Glutamatergic neuron (in vitro differentiated cells): ENCODE measurements at regions not wholly inside any gene's neighbourhood (a gene's known extent, or its start where the extent isn't known, plus 50 kb on each side); places are given as distances from the start of the nearest gene placed in this dataset.
"Not testable (repeated sequence)": the region's sequence is repeated elsewhere in the genome, so short reads cannot be mapped to it uniquely, and the experiment has no call there.

Source experiments
- DNase-seq: peaks from one replicate; pipeline ENCODE4 v3.0.0; 2022
- H3K27ac Mint-ChIP-seq: one replicate; pipeline ENCODE4 v1.8.0; 2020; ENCODE audit warnings: mild to moderate bottlenecking, mixed read lengths, inconsistent platforms; ENCODE audit not compliant: unreplicated experiment
- H3K27me3 Mint-ChIP-seq: one replicate; pipeline ENCODE4 v1.8.0; 2020; ENCODE audit warnings: mild to moderate bottlenecking, moderate library complexity, mixed read lengths, inconsistent platforms; ENCODE audit not compliant: unreplicated experiment
- H3K36me3 Mint-ChIP-seq: one replicate; pipeline ENCODE4 v1.8.0; 2020; ENCODE audit warnings: mild to moderate bottlenecking, mixed read lengths, inconsistent platforms; ENCODE audit not compliant: unreplicated experiment
- H3K4me1 Mint-ChIP-seq: one replicate; pipeline ENCODE4 v1.8.0; 2020; ENCODE audit warnings: mild to moderate bottlenecking, low read depth, mixed read lengths, inconsistent platforms; ENCODE audit not compliant: unreplicated experiment
- H3K4me3 Mint-ChIP-seq: one replicate; pipeline ENCODE4 v1.8.0; 2020; ENCODE audit warnings: mild to moderate bottlenecking, mixed read lengths, inconsistent platforms; ENCODE audit not compliant: unreplicated experiment
- H3K9me3 Mint-ChIP-seq: one replicate; pipeline ENCODE4 v1.8.0; 2020; ENCODE audit warnings: mild to moderate bottlenecking, moderate library complexity, mixed read lengths, inconsistent platforms; ENCODE audit not compliant: unreplicated experiment
- CTCF ChIP-seq: fragments of 200-600 bp; sonication (generic); IDR thresholded peaks from one replicate; pipeline ENCODE4 v1.5.0; 2021; ENCODE audit not compliant: partially characterized antibody, unreplicated experiment

DNA sequence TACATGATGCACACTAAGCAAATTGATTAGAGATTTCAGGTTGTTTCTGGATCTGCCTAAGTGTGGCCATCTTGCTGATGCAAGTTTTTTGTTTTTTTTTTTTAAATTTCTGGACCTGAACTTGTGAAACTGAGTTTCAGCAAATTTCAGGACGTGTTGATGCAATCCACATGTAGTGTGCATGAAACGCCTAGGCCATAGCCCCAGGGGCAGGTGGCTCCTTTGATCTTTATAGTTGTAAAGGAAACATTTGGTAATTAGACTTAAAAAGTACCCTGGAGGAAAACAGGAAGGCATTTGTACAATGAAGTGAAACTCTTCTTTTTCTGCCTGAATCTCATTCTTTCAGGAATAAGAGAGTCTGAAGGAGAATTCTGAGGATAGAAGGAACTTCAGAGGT lies 162.2 kb upstream of the LHX8 start:
- H3K4me1 Mint-ChIP-seq = no peaks in the 10 kb centered on the region
- DNase-seq = no peak
- no peak overlapping the region for H3K27ac Mint-ChIP-seq
- no peaks in the 10 kb centered on the region for H3K9me3 Mint-ChIP-seq
- H3K27me3 Mint-ChIP-seq = no peaks in the 10 kb centered on the region
- no peak overlapping the region for H3K4me3 Mint-ChIP-seq
- TF ChIP-seq CTCF = no peak
- H3K36me3 Mint-ChIP-seq = no peaks in the 10 kb centered on the region

DNA sequence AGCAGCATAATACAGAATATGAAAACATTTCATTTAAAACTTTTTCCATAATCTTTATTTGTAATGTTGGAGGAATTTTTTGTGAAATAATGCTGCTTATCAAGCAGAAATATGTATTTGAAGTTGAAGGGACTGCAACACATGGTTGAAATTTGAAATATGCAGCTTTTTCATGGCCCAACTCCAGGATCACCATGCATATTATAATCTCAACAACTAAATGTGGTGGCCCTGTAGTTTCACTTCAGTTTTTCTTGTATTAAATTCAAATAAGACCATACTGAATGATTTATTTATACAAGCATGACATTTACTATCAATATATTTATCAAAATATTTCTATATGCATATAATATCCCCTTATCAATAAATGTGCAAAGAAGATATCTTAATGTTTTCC lies 157.7 kb upstream of the LHX8 start:
- no peaks in the 10 kb centered on the region for H3K9me3 Mint-ChIP-seq
- H3K27me3 Mint-ChIP-seq = no peaks in the 10 kb centered on the region
- H3K27ac Mint-ChIP-seq = no peak overlapping the region
- no peak overlapping the region for H3K4me3 Mint-ChIP-seq
- no peak for DNase-seq
- TF ChIP-seq CTCF = no peak
- H3K4me1 Mint-ChIP-seq = no peaks in the 10 kb centered on the region
- no peaks in the 10 kb centered on the region for H3K36me3 Mint-ChIP-seq

DNA sequence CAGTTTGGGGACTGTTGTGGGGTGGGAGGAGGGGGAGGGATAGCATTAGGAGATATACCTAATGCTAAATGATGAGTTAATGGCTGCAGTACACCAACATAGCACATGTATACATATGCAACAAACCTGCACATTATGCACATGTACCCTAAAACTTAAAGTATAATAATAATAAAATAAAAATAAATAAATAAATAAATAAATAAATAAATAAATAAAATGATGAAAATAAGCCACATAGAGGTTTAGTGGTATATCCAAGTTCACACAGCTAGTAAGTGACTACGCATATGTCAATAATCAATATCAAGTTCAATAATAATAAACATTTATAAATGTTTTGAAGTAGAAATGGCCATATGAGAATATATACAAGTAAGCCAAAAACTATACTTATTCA lies 141.7 kb upstream of the LHX8 start:
- not testable (repeated sequence) for DNase-seq, H3K4me1 Mint-ChIP-seq, H3K9me3 Mint-ChIP-seq, H3K36me3 Mint-ChIP-seq, H3K27ac Mint-ChIP-seq, H3K27me3 Mint-ChIP-seq, H3K4me3 Mint-ChIP-seq

DNA sequence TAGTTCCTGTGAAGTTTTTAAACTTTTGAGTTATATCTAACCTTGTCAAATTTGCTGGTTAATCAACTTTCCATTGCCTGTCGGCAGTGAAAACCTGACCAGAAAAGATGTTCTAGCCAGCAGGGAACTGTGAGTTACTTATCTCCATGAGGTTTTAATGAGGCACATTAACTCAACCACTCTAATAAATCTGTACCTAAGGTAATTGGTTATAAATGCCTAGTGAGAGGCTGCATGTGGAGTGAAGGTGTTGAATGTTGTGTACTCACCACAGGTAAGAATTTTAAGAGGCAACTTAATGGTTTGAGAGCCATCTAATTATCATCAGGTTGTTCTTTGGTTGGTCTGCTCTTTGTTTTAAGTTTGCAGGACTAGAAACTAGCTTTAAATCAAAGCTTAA lies 138.4 kb upstream of the LHX8 start:
- H3K4me3 Mint-ChIP-seq = no peak overlapping the region
- no peak for DNase-seq
- no peaks in the 10 kb centered on the region for H3K9me3 Mint-ChIP-seq
- no peaks in the 10 kb centered on the region for H3K4me1 Mint-ChIP-seq
- no peak for TF ChIP-seq CTCF
- H3K27me3 Mint-ChIP-seq = no peaks in the 10 kb centered on the region
- H3K27ac Mint-ChIP-seq = no peak overlapping the region
- H3K36me3 Mint-ChIP-seq = no peaks in the 10 kb centered on the region

- no peak overlapping the region for H3K27ac Mint-ChIP-seq
- no peaks in the 10 kb centered on the region for H3K4me1 Mint-ChIP-seq
- no peak overlapping the region for H3K4me3 Mint-ChIP-seq
- H3K9me3 Mint-ChIP-seq = no peaks in the 10 kb centered on the region
- no peak for TF ChIP-seq CTCF
- H3K27me3 Mint-ChIP-seq = no peaks in the 10 kb centered on the region
- no peaks in the 10 kb centered on the region for H3K36me3 Mint-ChIP-seq
- DNase-seq = no peak
Measured at GRCh38 chr1:75010547-75010946, 123.6 kb upstream of the LHX8 start.

- no peak for TF ChIP-seq CTCF
- Mint-ChIP-seq H3K9me3 (no peaks in the 10 kb centered on the region), H3K4me1 (no peaks in the 10 kb centered on the region)
Measured at GRCh38 chr1:75014250-75014649, 119.9 kb upstream of the LHX8 start.

More at GRCh38 chr1:75014250-75014649, 119.9 kb upstream of the LHX8 start:
- DNase-seq = no peak
- Mint-ChIP-seq H3K27me3 (no peaks in the 10 kb centered on the region), H3K27ac (no peak overlapping the region), H3K36me3 (no peaks in the 10 kb centered on the region), H3K4me3 (no peak overlapping the region)
